VCaP (cell line): ENCODE measurements at regions not wholly inside any gene's neighbourhood (a gene's known extent, or its start where the extent isn't known, plus 50 kb on each side); places are given as distances from the start of the nearest gene placed in this dataset.

Experiments used
- H3K27ac ChIP-seq: fragments of 450-650 bp; 2 replicates; pipeline ENCODE4 v1.5.1; 2017
- CTCF ChIP-seq: fragments of 450-650 bp; conservative IDR thresholded peaks from 2 replicates; pipeline ENCODE4 v1.5.1; 2017; ENCODE audit warnings: mild to moderate bottlenecking, moderate library complexity

GRCh38 chr11:116166573-116167465 lies 606.0 kb downstream of the BUD13 start:
- no peak overlapping the region for H3K27ac ChIP-seq
- TF ChIP-seq CTCF, result no peak

DNA sequence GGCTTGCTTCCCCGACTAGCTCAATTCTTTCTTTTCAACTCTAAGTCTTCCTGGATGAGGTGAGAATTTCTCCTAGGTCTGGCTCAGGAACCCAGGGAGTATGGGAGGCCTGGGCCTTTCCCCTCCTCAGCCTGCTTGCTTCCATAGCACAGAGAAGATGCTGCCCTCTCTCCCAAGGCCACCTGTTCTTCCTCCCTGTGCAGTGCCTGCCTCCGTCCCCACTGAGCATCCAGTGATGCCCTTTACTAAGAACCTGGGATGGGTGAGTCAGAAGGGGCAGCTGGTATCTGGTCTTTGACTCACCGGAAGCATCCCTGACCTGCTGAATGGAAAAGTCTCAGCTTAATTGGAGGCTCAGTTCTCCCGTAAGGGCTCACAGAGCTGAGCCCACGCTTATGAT lies 607.9 kb downstream of the BUD13 start:
- no peak for TF ChIP-seq CTCF
- no peak overlapping the region for H3K27ac ChIP-seq

- no peak for TF ChIP-seq CTCF
- no peak overlapping the region for H3K27ac ChIP-seq
Measured at GRCh38 chr11:116162886-116163230, 609.9 kb downstream of the BUD13 start.

DNA sequence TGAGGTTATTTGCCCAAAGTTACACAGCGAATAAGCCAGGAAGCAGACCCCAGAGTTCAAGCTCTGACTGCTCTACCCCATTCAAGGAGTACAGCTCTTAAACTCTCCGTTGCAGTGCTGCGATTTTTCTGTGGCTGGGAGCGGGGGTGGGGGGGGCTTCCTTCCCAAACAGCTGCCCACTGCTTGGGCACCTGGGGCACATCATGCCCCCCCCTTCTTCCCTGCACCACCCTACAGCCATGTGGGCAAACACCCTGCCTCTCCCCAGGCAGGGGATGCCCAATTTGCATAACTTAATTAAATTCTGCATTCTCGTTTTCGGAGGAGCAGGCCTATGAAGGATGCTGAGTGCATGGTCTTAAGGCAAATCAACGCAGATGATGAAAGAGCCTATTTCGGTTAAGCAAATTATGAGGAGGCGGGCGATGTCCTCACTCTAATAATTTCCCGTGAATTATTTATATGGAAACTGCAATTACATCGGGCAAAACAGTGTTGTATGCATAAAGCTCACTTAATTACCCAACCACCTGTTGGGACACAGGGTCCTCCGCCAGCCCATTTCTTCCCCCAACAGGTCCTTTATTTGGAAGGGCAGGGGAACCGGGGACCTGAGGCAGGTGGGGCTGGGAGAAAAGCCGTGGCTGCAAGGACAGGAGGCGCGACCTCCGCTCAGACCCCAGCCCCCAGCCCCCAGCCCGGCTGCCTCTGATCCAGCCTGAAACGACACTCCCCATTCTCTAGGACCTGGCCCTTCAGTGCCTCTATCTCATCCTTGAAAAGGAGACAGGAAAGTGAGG lies 610.5 kb downstream of the BUD13 start:
- no peak overlapping the region for H3K27ac ChIP-seq
- no peak for TF ChIP-seq CTCF

DNA sequence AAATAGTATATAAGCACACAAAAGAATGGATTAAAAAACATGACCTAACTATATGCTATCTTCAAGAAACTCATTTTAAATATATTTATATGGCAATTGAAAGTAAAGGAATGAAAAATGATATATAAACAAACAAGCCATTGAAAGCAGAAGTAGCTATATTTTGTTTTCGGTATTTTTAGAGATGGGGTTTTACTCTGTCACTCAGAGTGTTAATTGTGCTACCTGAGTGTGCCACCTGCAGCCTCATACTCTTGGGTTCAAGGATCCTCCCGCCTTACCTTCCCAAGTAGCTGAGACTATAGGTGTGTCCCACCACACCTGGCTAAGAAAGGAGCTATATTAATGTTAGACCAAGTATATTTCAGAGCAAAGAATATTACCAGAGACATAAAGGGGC lies 624.1 kb downstream of the BUD13 start:
- no peak for TF ChIP-seq CTCF
- H3K27ac ChIP-seq, result no peak overlapping the region

- TF ChIP-seq CTCF, result no peak
- no peak overlapping the region for H3K27ac ChIP-seq
Measured at GRCh38 chr11:116148056-116148455, 624.7 kb downstream of the BUD13 start.

DNA sequence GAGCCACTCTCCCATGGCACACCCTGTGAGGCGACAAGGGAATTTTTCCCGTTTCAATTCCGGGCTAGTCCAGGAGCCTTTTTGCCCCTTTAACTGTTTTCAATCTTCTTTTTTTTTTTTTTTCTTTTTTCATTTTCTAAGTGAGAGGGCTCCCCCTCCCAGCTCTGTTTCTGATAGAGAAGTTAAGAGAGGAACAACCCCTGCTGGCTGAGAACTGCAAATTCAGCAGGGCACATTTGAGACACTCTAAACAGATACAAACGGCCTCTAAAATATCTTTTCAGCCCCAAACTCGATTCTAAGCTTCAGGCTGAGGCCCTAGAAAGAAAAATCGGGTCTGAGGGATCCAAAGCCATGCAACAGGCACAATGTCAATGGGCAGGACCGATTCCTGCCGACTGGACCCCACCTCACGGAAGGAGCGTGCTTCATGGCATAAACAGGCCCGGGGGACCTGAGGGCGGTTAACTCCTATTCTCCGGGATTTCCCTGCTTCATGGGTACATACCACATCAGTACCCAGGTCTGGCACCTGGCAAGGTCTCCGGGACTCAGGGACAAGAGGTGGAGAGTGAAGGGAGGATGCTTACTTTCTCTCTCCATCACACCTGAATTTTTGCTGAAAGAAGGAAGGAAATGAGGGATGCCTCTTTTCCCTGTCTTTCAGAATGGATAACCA lies 627.5 kb downstream of the BUD13 start:
- TF ChIP-seq CTCF, result no peak
- no peak overlapping the region for H3K27ac ChIP-seq
